Neural crest cell (in vitro differentiated cells): ENCODE measurements at regions not wholly inside any gene's neighbourhood (a gene's known extent, or its start where the extent isn't known, plus 50 kb on each side); places are given as distances from the start of the nearest gene placed in this dataset.
"Not testable (repeated sequence)": the region's sequence is repeated elsewhere in the genome, so short reads cannot be mapped to it uniquely, and the experiment has no call there.

ENCODE experiments used
- DNase-seq: peaks from one replicate; pipeline ENCODE4 v3.0.0; 2021; ENCODE audit warnings: low read depth, mixed read lengths, low spot score
- H3K27ac Mint-ChIP-seq: one replicate; pipeline ENCODE4 v1.8.0; 2021; ENCODE audit warnings: mild to moderate bottlenecking, mixed read lengths; ENCODE audit not compliant: unreplicated experiment
- H3K27me3 Mint-ChIP-seq: 2 replicates; pipeline ENCODE4 v1.8.0; 2021; ENCODE audit warnings: low read depth, mild to moderate bottlenecking, mixed read lengths
- H3K36me3 Mint-ChIP-seq: 2 replicates; pipeline ENCODE4 v1.8.0; 2021; ENCODE audit warnings: low read depth, mild to moderate bottlenecking, mixed read lengths
- H3K4me1 Mint-ChIP-seq: 2 replicates; pipeline ENCODE4 v1.8.0; 2021; ENCODE audit warnings: mixed read lengths
- H3K4me3 Mint-ChIP-seq: one replicate; pipeline ENCODE4 v1.8.0; 2021; ENCODE audit warnings: mild to moderate bottlenecking, mixed read lengths
- H3K9me3 Mint-ChIP-seq: 2 replicates; pipeline ENCODE4 v1.8.0; 2021; ENCODE audit warnings: mixed read lengths
- TF ChIP-seq, protein P1 (sequence below): fragments of 200-600 bp; sonication (generic); conservative IDR thresholded peaks from 2 replicates; pipeline ENCODE4 v1.5.0; 2021; ENCODE audit warnings: antibody characterized with exemption, mild to moderate bottlenecking

DNA sequence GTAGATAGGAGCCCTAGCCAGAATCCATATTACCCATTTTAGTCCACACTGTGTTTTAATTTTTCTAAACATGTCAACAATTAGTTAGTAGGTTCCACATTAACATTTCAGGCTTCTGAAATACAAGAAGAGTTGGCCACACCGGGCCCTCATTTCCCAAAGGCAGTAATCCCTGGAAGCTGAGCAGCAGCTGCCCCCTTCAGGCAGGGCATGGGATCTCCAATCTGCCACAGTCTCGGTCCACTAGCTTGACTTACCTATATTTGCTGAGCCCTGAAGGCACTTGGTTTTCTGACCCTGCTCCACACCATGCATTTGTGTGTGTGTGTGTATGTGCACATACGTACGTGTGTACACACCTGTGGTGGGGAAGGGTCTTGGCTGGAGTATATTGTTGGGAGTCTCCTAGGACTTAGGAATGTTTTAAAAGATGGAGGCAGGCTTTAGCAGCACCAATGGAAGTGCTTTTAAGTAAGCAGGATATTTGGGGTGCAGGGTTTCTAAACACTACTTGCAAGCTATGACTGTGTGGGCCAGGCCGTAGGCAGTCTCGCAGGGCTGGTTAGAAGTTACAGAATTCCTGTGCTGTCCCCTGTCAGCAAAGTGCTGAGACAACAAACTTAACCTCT, 71.2 kb upstream of the SOX14 start:
- Mint-ChIP-seq H3K27ac (no peak overlapping the region), H3K36me3 (no peaks in the 10 kb centered on the region), H3K27me3 (peaks cover 33% of the 10 kb centered on the region), H3K4me1 (peaks cover 22% of the 10 kb centered on the region), H3K4me3 (peak overlapping the region; percentile 28), H3K9me3 (no peaks in the 10 kb centered on the region)
- TF ChIP-seq, protein P1, sequence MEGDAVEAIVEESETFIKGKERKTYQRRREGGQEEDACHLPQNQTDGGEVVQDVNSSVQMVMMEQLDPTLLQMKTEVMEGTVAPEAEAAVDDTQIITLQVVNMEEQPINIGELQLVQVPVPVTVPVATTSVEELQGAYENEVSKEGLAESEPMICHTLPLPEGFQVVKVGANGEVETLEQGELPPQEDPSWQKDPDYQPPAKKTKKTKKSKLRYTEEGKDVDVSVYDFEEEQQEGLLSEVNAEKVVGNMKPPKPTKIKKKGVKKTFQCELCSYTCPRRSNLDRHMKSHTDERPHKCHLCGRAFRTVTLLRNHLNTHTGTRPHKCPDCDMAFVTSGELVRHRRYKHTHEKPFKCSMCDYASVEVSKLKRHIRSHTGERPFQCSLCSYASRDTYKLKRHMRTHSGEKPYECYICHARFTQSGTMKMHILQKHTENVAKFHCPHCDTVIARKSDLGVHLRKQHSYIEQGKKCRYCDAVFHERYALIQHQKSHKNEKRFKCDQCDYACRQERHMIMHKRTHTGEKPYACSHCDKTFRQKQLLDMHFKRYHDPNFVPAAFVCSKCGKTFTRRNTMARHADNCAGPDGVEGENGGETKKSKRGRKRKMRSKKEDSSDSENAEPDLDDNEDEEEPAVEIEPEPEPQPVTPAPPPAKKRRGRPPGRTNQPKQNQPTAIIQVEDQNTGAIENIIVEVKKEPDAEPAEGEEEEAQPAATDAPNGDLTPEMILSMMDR: peak; percentile 74
- DNase-seq: peak; percentile 38

GRCh38 chr3:137693791-137694190, 70.3 kb upstream of the SOX14 start:
- TF ChIP-seq, protein P1: no peak
- Mint-ChIP-seq H3K36me3 (no peaks in the 10 kb centered on the region), H3K4me3 (no peak overlapping the region), H3K27me3 (peaks cover 33% of the 10 kb centered on the region), H3K27ac (no peak overlapping the region), H3K9me3 (no peaks in the 10 kb centered on the region), H3K4me1 (peaks cover 22% of the 10 kb centered on the region)
- no peak for DNase-seq

- Mint-ChIP-seq H3K27ac (no peak overlapping the region), H3K27me3 (peaks cover 31% of the 10 kb centered on the region), H3K9me3 (no peaks in the 10 kb centered on the region), H3K36me3 (no peaks in the 10 kb centered on the region), H3K4me1 (peaks cover 22% of the 10 kb centered on the region), H3K4me3 (no peak overlapping the region)
- DNase-seq: no peak
- TF ChIP-seq, protein P1: no peak
Measured at GRCh38 chr3:137694836-137695235, 69.3 kb upstream of the SOX14 start.

DNA sequence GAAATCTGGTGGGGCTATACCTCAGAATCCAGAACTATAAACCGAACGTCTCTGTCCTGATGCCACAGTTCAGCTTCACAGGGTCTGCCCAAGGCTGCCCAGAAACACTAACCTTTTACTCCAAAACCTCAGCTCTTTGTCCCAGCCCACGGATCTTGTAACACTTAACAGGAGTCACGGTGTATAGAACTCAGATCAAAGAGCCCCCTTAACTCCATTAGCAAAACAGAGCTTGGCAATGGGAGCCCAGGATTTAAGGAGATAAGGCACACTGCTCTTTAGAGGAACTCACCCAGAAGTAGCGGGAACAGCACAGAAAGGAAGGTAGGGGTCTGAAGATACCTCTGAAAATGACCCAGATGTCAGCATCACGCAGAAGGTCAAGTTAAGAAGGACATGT, 68.8 kb upstream of the SOX14 start:
- Mint-ChIP-seq H3K4me1 (peaks cover 22% of the 10 kb centered on the region), H3K27me3 (peaks cover 33% of the 10 kb centered on the region), H3K27ac (peak overlapping the region; percentile 57), H3K9me3 (no peaks in the 10 kb centered on the region), H3K4me3 (no peak overlapping the region), H3K36me3 (no peaks in the 10 kb centered on the region)
- TF ChIP-seq, protein P1: no peak
- no peak for DNase-seq

- Mint-ChIP-seq H3K9me3 (no peaks in the 10 kb centered on the region), H3K4me1 (no peaks in the 10 kb centered on the region), H3K36me3 (no peaks in the 10 kb centered on the region), H3K4me3 (no peak overlapping the region), H3K27me3 (peaks cover 38% of the 10 kb centered on the region), H3K27ac (no peak overlapping the region)
- TF ChIP-seq, protein P1: peak; percentile 74
- peak; percentile 9 for DNase-seq
Measured at GRCh38 chr3:137709011-137709601, 55.0 kb upstream of the SOX14 start.

DNA sequence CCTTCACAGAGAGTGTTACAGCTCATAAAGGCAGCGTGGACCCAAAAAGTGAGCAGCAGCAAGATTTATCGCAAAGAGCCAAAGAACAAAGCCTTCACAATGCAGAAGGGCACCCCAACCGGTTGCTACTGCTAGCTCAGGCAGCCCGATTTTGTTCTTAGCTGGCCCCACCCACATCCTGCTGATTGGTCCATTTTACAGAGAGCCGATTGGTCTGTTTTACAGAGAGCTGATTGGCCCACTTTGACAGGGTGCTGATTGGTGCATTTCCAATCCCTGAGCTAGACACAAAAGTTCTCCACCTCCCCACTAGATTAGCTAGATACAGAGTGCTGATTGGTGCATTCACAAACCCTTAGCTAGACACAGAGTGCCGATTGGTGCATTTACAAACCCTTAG, 50.1 kb upstream of the SOX14 start:
- H3K4me1 Mint-ChIP-seq, DNase-seq, H3K9me3 Mint-ChIP-seq, H3K4me3 Mint-ChIP-seq, H3K36me3 Mint-ChIP-seq, H3K27ac Mint-ChIP-seq: not testable (repeated sequence)
- H3K27me3 Mint-ChIP-seq: peaks cover 34% of the 10 kb centered on the region
